Esophagus mucosa (tissue), 1 donor: ENCODE measurements at regions not wholly inside any gene's neighbourhood (a gene's known extent, or its start where the extent isn't known, plus 50 kb on each side); places are given as distances from the start of the nearest gene placed in this dataset.
"Not testable (repeated sequence)": the region's sequence is repeated elsewhere in the genome, so short reads cannot be mapped to it uniquely, and the experiment has no call there.

Experiments used
- ATAC-seq: fragments of 200-7000 bp; cut with Tn5 transposase; one replicate; pipeline ENCODE4 v1.9.1; 2020
- donor health status: DM: yes; HTN: yes; CAD: no.

DNA sequence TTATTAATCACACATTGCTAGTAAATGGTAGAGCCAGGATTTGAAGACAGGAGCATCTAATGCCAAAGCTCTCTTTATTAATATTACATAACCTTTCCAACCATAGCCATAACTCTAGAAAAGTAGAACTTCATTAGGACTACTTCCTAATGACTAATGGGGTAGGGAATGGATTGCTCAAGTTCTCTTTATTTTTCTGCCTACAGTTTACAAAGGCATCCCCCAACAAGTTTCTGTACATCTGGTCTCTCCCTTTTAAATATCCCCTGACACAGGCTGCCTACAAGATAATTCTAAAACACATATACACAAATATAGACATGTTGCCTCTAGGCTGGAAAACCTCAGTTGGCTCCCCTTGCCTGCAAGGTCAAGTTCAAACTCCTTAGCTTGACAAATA lies 534.9 kb downstream of the SOX6 start:
- ATAC-seq, result no peak

DNA sequence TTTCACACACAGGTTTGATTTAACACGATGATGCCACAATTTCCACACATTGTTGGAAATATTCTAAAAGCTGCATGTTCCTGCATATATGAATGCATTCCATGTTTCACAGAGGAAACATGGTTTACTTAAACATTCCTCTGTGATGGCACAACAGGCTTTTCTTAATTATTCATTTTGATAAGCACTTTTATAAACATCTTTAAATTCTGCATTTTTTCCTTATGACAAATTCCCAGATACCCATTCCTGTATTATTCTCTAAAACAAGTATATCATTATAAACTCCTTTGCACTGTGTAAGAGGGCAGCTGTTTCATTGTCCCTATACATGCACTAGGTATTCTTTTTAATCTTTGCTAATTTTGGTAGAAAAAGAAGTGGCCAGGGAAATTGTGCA lies 532.3 kb downstream of the SOX6 start:
- ATAC-seq, result no peak

DNA sequence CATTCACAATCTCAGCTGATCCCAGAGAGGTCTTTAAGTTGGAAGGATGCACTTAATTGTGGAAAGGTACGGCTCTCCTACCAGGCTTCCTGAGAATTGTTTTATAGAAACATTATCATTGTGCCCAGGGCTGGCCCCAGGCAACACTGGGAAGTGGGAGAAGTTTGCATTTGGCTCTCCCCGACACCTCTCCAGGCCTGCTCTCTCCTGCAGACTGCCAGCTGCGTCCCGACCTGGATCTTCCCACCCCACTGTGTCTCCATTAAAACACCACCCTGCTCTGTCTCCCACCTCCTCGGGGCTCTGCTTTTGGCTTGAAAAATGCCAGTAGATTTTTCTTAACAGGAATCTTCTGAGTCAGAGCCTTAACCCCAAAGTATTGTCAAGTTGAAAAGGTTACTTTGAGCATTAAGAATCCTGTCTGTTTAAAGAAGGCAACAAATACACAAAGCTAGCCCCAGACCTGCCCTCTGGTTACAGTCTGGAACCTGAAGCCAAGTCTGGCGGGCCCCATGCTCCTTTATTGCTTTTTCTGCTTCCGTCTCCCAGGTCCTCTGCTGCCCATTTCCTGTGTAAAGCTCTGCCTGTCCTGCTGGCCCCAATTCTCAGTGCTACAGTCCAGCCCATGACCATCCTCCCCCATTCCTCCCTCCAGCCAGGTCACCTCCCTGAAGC lies 530.2 kb downstream of the SOX6 start:
- no peak for ATAC-seq

DNA sequence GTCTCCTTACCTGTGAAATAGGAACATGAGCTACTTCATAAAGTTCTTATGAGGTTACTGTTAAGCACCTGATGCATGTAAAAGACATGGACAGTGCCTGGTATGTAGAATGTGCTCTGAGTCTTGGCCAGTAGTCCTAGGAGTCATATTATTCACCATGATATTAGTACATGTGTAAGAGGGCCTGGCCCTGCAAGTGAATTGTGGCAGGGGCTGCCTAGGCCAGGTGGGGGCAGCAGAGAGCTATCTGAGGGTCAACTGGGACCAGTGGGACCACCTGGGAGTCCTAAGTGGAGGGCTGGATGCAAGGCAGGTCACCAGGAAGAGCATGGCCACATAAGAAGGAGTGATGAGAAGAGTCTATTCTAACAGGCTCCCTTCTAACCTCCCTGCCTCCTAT lies 529.5 kb downstream of the SOX6 start:
- ATAC-seq, result peak; percentile 63

DNA sequence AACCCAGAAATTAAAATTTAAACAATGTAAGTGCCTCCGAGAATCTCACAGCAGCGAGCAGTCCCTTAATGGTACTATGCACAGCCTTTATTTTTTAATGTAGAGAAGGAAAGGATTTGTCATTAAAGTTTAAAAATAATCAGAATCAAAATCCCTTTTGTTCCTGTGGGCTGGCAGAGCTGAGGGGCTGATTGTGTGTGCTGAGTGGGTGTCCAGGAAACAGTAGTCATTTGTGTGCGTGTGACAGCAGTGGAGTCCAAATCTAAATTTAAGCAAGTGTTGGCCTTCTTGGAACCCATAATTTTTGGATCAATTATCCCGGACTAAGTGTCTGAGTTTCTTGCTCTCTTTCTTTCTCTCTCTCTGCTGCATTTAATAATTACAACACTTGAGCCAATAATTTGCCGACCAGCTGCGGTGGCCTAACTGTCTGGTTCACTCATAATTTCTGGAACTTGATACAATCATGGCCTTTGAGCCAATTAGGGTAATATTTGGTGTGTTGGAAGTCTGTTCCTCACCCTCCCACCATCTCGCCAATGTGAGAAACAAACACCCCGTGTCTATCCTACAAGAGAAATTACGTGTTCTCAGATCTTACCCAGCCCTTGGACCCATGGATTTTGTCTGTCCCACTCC lies 528.0 kb downstream of the SOX6 start:
- no peak for ATAC-seq

DNA sequence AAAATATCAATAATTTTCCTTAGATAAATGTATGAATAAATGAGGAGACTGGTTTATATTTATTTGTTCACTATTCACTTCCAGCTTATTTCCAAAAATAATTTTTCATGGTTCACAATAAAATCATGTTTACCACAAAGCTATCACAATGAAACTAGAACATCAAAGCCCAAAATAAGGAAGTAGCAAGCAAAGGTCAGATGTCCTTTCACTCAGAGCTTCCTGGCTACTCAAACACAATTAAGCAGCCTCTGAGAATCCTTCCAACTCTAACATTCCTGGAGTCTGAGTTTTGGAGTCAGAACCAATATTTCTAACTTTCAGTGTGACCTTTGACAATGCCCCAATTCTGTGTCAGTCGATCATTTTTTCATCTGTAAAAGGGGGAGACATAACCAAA lies 527.0 kb downstream of the SOX6 start:
- ATAC-seq, result no peak

DNA sequence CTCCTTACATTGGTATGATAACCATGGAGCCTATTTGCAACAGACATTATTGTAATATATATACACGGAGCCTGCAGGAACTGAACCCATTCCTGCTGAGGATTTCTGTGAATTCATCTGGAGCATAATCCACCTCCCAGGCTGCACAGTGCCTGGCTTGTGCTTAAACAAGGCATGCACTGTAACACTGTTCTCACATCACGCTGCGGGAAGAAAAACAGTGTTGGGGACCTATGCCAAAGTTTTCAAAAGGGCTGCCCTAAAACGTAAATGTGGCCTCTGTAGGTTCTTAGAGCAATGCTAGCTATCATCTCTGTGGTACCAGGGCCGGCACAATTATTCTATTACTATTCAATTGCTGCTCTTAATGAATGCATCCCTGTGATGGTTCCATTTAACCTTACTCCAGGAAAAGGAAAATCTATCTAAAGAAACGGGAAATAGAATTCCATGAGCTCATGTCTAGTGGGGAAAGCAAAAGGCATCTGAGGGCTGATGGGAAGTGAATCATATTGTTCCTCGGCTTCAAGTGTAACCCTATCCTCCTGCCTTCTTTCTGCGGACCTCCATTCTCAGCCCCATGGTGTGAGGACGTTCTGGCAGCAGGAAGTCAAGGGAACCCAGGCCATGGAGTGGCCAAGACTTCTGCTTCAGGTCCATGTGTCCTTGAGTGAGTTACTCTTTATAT lies 525.5 kb downstream of the SOX6 start:
- no peak for ATAC-seq

DNA sequence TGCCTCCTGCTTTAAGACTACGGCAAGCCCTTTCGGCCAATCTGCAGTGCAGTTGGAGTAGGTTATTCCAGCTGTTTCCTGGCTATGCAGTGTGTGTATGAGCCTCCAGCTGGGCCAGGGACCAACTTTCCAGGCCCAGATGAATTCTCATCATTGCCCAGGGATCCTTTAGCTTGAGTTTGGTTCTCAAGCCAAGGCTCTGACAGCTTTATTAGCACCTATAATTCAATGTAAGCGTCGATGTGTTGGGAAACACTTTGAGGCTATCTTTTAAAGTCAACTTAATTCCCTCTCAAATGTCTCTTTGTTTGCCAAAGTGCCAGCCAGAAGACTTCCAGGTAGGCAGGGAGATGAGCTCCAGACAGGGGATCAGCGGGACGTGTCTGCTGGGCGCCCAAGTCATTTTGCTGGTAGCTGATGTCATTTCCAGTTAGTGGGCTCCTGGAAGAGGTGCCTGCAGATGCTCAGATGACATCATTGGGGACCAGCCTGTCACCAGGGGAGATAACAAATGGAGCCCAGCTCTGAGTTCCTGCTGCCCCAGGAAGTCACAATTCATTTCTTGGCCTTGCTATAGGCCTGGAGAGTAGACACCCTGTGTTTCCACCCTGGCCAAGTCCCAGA lies 520.4 kb downstream of the SOX6 start:
- ATAC-seq, result no peak

DNA sequence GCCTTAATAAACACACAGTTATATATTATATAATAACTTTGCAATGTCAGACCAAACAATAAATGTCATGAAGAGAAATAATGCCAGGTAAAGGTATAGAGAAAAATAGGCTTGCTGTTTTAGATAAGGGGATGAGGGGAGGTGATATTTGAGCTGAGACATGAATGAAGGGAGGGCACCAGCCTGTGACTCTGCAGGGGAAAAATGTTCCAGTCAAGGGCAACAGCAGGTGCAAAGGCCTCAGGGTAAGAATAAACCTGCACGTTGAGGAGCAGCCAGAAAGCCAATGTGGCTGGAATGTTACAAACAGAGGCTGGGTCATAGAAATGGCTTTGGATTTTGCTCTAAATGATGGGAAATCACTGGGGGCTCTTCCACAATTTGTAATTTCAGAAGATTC lies 519.6 kb downstream of the SOX6 start:
- ATAC-seq, result no peak

DNA sequence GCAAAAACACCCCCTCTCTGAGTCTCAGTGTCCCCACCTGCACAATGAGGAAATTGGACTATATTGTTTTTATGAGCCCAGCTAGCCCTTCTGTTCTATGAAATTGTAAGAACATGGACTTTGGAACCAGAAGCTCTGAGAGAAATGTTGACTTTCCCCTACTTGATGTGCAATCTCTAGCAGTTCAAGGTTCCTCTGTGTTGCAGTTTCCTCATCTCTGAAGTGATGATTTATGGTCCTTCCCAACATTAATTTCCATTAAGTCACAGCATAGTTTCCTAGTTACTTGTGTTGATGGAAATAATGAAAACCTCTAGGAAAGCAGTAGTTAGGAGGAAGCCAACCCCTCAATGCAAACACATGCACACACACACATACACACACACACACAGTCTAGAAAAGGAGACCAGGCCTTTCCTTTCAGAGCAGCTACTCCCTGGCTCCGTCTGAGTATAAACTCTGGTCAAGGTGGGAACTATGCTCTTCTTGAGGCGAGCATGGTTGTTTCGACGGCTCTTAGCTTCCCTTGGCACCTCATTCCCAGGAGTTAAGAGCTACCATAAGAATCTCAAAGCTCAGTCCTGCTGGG lies 518.4 kb downstream of the SOX6 start:
- no peak for ATAC-seq

DNA sequence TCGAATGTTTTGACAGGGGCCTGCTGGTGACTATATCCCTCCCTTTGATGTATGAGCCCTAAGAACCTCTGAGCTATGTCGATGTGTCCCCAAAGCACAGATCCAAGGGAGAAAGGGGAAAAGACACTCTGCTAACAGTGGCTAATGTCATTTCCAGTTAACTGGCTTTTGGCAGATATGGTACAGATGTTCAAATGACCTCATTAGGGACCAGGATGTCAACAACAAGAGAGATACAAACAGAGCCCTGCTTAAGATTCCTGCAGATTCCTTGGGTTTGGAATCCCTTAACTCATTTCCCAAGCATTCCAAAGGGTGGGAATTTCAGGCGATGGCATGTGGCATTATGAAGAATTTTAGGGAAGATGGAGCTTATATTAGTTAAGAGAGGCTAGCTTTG lies 517.3 kb downstream of the SOX6 start:
- ATAC-seq, result no peak

DNA sequence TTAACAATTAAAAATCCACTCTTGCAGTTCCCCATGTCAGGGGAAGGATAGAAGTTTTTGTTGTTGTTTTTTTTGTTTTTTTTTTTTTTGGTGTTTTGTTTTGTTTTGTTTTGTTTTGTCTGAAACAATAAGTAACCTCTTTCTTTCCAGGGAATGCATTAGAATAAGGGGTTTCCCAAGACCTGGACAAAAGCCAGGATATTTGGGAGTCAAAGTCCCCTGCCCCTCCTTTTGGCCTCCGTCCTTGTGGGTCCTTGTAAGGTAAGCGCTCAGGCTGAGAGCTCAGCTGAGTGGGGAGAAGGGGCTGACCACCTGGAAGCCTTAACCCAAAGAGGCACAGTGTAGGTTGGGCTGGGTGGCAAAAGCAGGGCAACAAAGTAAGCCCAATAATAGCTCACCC lies 515.4 kb downstream of the SOX6 start:
- ATAC-seq, result no peak

DNA sequence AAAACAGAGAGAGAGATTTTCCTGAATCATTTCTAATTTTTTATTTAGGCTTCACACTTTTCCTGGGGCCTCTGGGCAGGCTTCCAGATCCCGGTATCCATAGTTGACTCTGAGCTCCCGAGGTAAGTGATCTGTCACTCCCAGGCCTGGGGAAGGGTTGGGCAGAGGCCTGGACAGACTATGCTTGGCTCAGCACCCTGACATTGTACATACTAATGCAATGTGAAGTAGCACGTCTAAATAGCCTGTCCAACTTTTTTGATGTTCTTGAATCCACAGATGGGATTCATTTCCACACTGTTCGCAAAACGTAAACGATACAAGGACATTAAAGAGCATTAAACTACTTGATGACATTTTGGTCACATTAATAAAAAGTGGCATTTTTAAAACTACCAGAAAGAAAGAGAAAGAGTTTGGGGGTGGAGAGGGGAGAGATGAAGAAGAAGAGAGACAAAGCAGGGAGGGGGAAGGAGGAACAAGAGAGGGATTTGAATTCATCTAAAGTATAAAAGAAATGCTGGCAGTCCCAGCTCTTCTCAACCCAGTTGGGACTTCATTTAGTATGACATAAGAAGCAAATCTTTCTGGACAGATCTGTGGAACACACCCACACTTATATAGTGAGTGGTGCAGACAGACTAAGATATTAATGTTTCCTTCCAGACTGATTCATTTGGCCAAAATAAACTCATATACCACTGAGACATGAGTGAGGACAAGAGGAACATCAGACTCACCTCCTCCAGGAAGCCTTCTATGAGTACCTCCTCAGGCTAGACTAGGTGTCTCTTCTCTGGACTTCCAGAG lies 514.2 kb downstream of the SOX6 start:
- ATAC-seq, result no peak

DNA sequence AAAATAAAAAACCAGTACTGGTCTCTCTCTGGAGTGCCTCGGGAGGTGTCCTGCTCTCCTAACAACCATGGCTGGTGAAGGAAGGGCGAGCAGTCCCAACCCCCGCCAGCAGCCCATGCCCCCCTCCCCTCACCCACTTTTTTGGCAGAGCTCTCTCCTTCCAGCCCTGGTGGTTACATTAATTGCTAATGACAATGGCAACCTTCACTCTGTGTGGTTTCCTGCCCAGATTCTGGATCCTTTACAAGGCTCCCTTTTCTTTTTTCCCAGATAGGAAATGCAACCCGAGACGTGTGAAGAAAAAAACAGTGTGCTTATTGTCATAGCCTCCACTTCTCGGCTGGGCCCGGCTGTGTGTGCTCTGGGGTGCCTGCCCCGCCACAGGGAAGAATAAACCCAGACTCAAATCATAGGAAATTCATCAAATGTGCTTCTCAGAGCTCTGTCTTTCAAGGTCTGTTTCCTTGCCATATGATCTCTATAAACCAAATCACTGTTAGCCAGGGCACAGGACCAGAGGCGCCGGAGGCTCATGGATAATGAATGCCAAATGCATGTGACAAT lies 513.0 kb downstream of the SOX6 start:
- no peak for ATAC-seq

DNA sequence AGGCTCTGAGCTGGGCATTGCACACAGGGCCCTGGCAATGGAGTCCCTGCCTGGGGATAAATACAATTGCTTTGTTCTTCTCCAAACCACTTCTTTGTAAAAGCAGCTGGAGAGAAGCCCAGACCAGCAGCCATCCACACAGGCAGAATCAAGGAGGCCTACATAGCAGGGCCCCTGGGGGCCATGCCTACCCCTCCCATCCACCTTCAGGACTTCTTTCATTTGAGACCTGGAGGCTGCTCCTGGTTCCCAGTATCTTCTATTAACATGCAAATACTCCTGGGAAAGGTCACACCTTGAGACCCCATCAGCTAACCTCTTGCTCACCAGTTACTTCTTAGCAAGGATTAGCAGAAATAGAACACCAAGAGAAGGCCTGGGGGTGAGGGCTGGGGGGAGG lies 511.1 kb downstream of the SOX6 start:
- ATAC-seq, result no peak

DNA sequence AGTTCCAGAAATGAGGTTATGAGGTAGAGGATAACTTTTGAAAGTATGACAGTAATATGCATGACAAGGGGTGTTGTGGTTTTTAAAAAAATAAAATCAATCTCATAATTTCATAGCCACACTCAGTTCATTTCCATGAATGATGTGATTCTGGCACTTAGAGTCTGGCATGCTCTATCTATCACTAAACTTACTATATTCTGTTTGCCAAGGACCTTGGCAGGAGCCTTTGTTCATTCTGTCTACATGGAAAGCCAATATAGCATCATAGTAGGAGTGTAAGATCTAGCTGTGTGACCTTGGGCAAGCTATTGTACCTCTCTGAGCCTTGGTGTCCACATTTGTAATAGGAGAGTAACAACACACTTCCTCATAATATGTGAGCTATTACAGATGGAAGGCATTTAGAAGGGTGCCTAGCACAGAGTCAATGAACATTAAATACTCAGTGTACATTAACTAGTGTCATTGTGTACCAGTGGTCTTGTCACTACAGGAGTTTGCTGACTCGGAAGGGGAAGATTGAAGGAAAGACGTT lies 507.6 kb downstream of the SOX6 start:
- ATAC-seq, result no peak

DNA sequence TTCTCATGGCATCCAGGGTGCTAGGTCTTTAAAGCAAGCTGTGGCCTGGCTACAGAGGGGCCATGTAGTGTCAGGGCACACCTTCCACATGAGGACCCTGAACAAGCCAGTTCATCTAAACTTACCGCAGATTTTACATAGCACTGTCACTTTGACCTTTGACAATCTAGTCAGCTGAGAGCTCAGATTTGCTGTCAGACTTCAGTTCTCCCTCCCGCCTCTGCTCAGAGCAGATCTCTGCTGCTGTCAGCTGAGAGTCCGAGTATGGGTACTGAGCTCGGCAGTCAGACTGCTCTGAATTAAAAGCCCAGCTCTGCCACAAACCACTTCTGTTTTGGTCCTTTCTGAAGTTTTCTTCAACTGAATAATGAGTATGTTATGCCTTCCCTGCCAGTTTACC lies 507.1 kb downstream of the SOX6 start:
- ATAC-seq, result no peak

DNA sequence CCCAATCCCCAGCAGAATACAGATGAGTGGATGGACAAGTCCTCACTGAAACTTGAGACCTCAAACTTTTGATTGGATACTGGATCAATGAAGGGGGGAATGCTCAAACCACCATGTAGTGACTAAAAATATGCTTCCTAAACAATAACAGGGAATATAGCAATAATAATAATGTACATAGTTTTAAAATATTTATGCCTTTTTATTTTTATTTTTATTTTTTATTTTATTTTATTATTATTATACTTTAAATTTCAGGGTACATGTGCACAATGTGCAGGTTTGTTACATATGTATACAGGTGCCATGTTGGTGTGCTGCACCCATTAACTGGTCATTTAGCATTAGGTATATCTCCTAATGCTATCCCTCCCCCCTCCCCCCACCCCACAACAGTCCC lies 506.0 kb downstream of the SOX6 start:
- not testable (repeated sequence) for ATAC-seq

DNA sequence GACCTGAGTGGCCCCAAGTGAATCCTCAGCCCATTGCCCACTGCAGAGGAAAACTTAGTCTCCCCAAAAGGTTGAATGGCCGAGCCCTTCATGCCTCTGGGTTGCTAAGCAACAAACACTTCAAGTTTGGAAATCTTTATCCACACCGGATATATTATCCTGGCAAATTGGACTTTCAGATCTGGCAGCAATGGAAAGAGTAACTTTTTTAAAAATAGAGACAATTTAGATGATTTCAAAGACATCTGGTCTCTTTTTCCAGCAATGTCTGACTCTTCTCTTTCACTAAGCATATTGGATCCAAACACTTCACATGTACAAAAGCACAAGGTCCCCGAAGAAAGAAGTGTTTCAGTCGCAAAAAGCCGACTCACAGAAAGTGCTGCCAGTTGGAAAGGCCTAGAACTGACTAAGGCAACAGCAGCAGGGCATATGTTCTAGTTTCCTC lies 505.3 kb downstream of the SOX6 start:
- no peak for ATAC-seq

DNA sequence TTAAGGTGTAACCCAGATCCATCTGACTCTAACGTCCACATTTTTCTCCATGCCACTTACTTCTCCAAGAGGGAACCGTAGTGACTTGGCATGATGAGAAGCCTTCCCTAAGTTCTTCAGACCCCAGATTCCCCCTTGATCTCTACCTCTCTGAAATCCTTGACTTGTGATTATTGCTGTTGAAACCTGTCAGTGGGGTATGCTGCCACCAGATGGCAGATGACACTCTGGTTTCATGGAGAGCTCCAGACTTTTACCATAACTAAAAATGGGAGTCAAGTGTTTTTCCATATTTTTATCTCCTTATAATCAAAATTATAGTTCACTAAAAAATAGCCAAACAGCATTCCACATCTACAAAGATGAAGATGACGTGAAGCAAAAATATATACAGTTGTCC lies 504.2 kb downstream of the SOX6 start:
- ATAC-seq, result no peak

DNA sequence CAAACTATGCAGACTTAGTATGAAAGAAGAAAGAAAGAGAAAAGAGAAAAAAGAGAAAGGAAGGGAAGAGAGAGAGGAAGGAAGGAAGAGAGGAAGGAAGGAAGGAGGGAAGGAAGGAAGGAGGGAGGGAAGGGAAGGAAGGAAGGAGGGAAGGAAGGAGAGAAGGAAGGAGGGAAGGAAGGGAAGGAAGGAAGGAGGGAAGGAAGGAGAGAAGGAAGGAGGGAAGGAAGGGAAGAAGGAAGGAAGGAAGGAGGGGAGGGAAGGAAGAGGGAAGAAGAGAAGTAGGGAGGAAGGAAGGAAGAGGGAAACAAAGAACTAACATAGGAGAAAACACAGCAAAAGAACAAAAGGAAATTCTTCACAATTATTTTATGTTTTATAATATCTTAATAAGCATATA lies 502.1 kb downstream of the SOX6 start:
- no peak for ATAC-seq

DNA sequence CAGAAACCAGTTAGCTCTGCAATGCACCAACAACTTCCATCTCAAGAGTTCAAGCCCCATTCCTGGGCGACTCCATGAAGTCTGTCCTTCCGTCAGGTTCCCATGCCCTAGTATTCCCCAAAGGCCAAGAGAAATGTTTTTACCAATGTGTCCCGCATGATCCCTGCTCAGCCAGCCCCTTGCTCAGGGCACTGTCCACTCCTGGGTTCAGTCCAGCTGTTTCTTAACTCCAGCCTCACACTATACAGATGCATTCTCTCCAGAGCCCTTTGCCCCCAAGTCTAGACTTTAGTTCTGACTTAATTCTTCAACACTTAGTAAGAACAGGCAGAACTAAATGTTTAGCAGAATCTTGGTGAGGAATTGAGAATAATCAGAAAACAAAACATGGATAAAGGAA lies 497.5 kb downstream of the SOX6 start:
- no peak for ATAC-seq
